ENCODE measurements at regions not wholly inside any gene's neighbourhood (a gene's known extent, or its start where the extent isn't known, plus 50 kb on each side); places are given as distances from the start of the nearest gene placed in this dataset.

GRCh38 chr2:183522489-183523266, 398.4 kb downstream of the NUP35 start:
- no peaks in the 10 kb centered on the region for H3K27me3 Mint-ChIP-seq
- H3K27ac Mint-ChIP-seq = no peak overlapping the region
- H3K36me3 Mint-ChIP-seq (ENCODE audit: insufficient read depth) = no peaks in the 10 kb centered on the region
- peaks cover 7% of the 10 kb centered on the region for H3K4me1 Mint-ChIP-seq (ENCODE audit: low read depth)
- H3K9me3 Mint-ChIP-seq (ENCODE audit: low read depth) = no peaks in the 10 kb centered on the region
- no peak for TF ChIP-seq CTCF (IDR thresholded peaks at IDR 0.05; ENCODE audit: unreplicated experiment)
- H3K4me3 Mint-ChIP-seq (ENCODE audit: low read depth) = no peak overlapping the region
- DNase-seq (ENCODE audit: low spot score, unreplicated experiment) = no peak

- Mint-ChIP-seq H3K27me3 (no peaks in the 10 kb centered on the region), H3K4me3 (ENCODE audit: low read depth) (no peak overlapping the region), H3K9me3 (ENCODE audit: low read depth) (no peaks in the 10 kb centered on the region), H3K36me3 (ENCODE audit: insufficient read depth) (no peaks in the 10 kb centered on the region), H3K4me1 (ENCODE audit: low read depth) (no peaks in the 10 kb centered on the region), H3K27ac (no peak overlapping the region)
- TF ChIP-seq CTCF (IDR thresholded peaks at IDR 0.05; ENCODE audit: unreplicated experiment) = no peak
- no peak for DNase-seq (ENCODE audit: low spot score, unreplicated experiment)
These were observed 406.2 kb downstream of the NUP35 start for GRCh38 chr2:183530333-183530901.

GRCh38 chr2:183532514-183532913, 408.3 kb downstream of the NUP35 start:
- no peak for DNase-seq (ENCODE audit: low spot score, unreplicated experiment)
- Mint-ChIP-seq H3K27me3 (no peaks in the 10 kb centered on the region), H3K36me3 (ENCODE audit: insufficient read depth) (no peaks in the 10 kb centered on the region), H3K4me1 (ENCODE audit: low read depth) (peaks cover 10% of the 10 kb centered on the region), H3K9me3 (ENCODE audit: low read depth) (no peaks in the 10 kb centered on the region), H3K4me3 (ENCODE audit: low read depth) (no peak overlapping the region), H3K27ac (no peak overlapping the region)
- TF ChIP-seq CTCF (IDR thresholded peaks at IDR 0.05; ENCODE audit: unreplicated experiment) = no peak

GRCh38 chr2:183533021-183533420, 408.8 kb downstream of the NUP35 start:
- H3K4me3 Mint-ChIP-seq (ENCODE audit: low read depth) = no peak overlapping the region

GRCh38 chr2:183536290-183536689, 412.0 kb downstream of the NUP35 start:
- DNase-seq (ENCODE audit: low spot score, unreplicated experiment) = no peak
- no peaks in the 10 kb centered on the region for H3K9me3 Mint-ChIP-seq (ENCODE audit: low read depth)
- peaks cover 26% of the 10 kb centered on the region for H3K4me1 Mint-ChIP-seq (ENCODE audit: low read depth)
- H3K27me3 Mint-ChIP-seq = no peaks in the 10 kb centered on the region
- H3K36me3 Mint-ChIP-seq (ENCODE audit: insufficient read depth) = no peaks in the 10 kb centered on the region
- no peak for TF ChIP-seq CTCF (IDR thresholded peaks at IDR 0.05; ENCODE audit: unreplicated experiment)
- H3K27ac Mint-ChIP-seq = no peak overlapping the region
- no peak overlapping the region for H3K4me3 Mint-ChIP-seq (ENCODE audit: low read depth)

More at GRCh38 chr2:183533021-183533420, 408.8 kb downstream of the NUP35 start:
- Mint-ChIP-seq H3K9me3 (ENCODE audit: low read depth) (no peaks in the 10 kb centered on the region), H3K27ac (no peak overlapping the region), H3K27me3 (no peaks in the 10 kb centered on the region), H3K36me3 (ENCODE audit: insufficient read depth) (no peaks in the 10 kb centered on the region), H3K4me1 (ENCODE audit: low read depth) (peaks cover 15% of the 10 kb centered on the region)
- DNase-seq (ENCODE audit: low spot score, unreplicated experiment) = no peak
- TF ChIP-seq CTCF (IDR thresholded peaks at IDR 0.05; ENCODE audit: unreplicated experiment) = no peak

All from progenitor cell of endocrine pancreas (in vitro differentiated cells).